CD4-positive, alpha-beta memory T cell (primary cell): ENCODE measurements at regions not wholly inside any gene's neighbourhood (a gene's known extent, or its start where the extent isn't known, plus 50 kb on each side); places are given as distances from the start of the nearest gene placed in this dataset.

ENCODE experiments used
- CTCF ChIA-PET: fragments of 350-600 bp; sonication (Branson Sonifier 250); formaldehyde crosslinking; loops from one replicate; lab custom pipeline; 2021; ENCODE audit warnings: inconsistent platforms; ENCODE audit not compliant: partially characterized antibody; lab: Charles Lee
- POLR2A ChIA-PET: fragments of 350-600 bp; sonication (Branson Sonifier 250); formaldehyde crosslinking; loops from one replicate; lab custom pipeline; 2021; ENCODE audit not compliant: partially characterized antibody; lab: Charles Lee
- DNase-seq, 5 donors: peaks; one replicate each; pipeline versions ENCODE4 v3.0.0 to v3.0.0-alpha.2; 2020 to 2022; ENCODE audit warnings: mixed read lengths in 1 of 5
- H3K27ac ChIP-seq: one replicate; pipeline ENCODE4 v1.7.0; 2013; ENCODE audit warnings: low read depth, low read length
- H3K27me3 ChIP-seq: 2 replicates; pipeline ENCODE4 v1.7.0; 2013; ENCODE audit warnings: mild to moderate bottlenecking, low read length, moderate library complexity; ENCODE audit not compliant: insufficient read depth
- H3K36me3 ChIP-seq: 2 replicates; pipeline ENCODE4 v1.7.0; 2013; ENCODE audit warnings: mild to moderate bottlenecking, low read length, moderate library complexity; ENCODE audit not compliant: insufficient read depth
- H3K4me1 ChIP-seq: 2 replicates; pipeline ENCODE4 v1.7.0; 2013; ENCODE audit warnings: mild to moderate bottlenecking, low read length, moderate library complexity; ENCODE audit not compliant: insufficient read depth
- H3K4me3 ChIP-seq, 2 donors: one replicate each; pipeline ENCODE4 v1.7.0; 2013; ENCODE audit warnings: low read length in 2 of 2, mild to moderate bottlenecking in 1 of 2
- H3K9me3 ChIP-seq, 2 donors: one replicate each; pipeline ENCODE4 v1.7.0; 2013; ENCODE audit warnings: low read length in 2 of 2, control low read depth in 1 of 2; ENCODE audit not compliant: control insufficient read depth in 1 of 2
- H3K27ac Mint-ChIP-seq, 7 donors: one replicate each; pipeline ENCODE4 v1.8.0; 2020 to 2021; ENCODE audit warnings: mixed read lengths in 7 of 7, mild to moderate bottlenecking in 6 of 7, inconsistent platforms in 3 of 7, moderate library complexity in 3 of 7
- H3K27me3 Mint-ChIP-seq, 2 donors: one replicate each; pipeline ENCODE4 v1.8.0; 2020 to 2021; ENCODE audit warnings: mixed read lengths in 2 of 2
- H3K36me3 Mint-ChIP-seq, 2 donors: one replicate each; pipeline ENCODE4 v1.8.0; 2020 to 2021; ENCODE audit warnings: mixed read lengths in 2 of 2, inconsistent platforms in 1 of 2, mild to moderate bottlenecking in 1 of 2
- H3K4me1 Mint-ChIP-seq, 4 donors: one replicate each; pipeline ENCODE4 v1.8.0; 2020 to 2021; ENCODE audit warnings: mixed read lengths in 4 of 4, mild to moderate bottlenecking in 1 of 4
- H3K4me3 Mint-ChIP-seq, 8 donors: one replicate each; pipeline ENCODE4 v1.8.0; 2020 to 2021; ENCODE audit warnings: mixed read lengths in 8 of 8, mild to moderate bottlenecking in 7 of 8, moderate library complexity in 6 of 8, inconsistent platforms in 3 of 8
- H3K9me3 Mint-ChIP-seq, 8 donors: one replicate each; pipeline ENCODE4 v1.8.0; 2020 to 2021; ENCODE audit warnings: mixed read lengths in 8 of 8, mild to moderate bottlenecking in 5 of 8, inconsistent platforms in 3 of 8, moderate library complexity in 1 of 8
- intact Hi-C: fragments of 100-400 bp; cut with micrococcal nuclease; formaldehyde crosslinking; loops from one replicate; pipeline ENCODE4 v1.15.1; 2023

- no peak for DNase-seq
- H3K27me3 Mint-ChIP-seq, result peaks cover 3 to 5% of the 10 kb centered on the region in 2 donors
- Histone ChIP-seq H3K9me3 (no peaks in the 10 kb centered on the region), H3K36me3 (no peaks in the 10 kb centered on the region), H3K4me1 (no peaks in the 10 kb centered on the region), H3K27me3 (no peaks in the 10 kb centered on the region), H3K27ac (no peak overlapping the region), H3K4me3 (no peak overlapping the region)
- ChIA-PET CTCF (no interaction called here), POLR2A (no interaction called here)
- no peak overlapping the region for H3K4me3 Mint-ChIP-seq
- H3K36me3 Mint-ChIP-seq, result no peaks in the 10 kb centered on the region
- intact Hi-C loops, result no loop called here
- no peak overlapping the region for H3K27ac Mint-ChIP-seq
- H3K9me3 Mint-ChIP-seq, result peaks cover 0 to 2% (median 0%) of the 10 kb centered on the region in 8 donors
- H3K4me1 Mint-ChIP-seq, result no peaks in the 10 kb centered on the region
Observed at GRCh38 chr22:49009359-49010063, 818.2 kb downstream of the BRD1 start.

- no peak for DNase-seq
Observed at GRCh38 chr22:49008682-49009235, 818.9 kb downstream of the BRD1 start.

GRCh38 chr22:49007013-49007653, 820.5 kb downstream of the BRD1 start:
- H3K36me3 ChIP-seq, result no peaks in the 10 kb centered on the region
- Mint-ChIP-seq H3K27me3 (peaks cover 3 to 5% of the 10 kb centered on the region in 2 donors), H3K4me3 (no peak overlapping the region), H3K27ac (no peak overlapping the region), H3K9me3 (peaks cover 0 to 14% (median 4%) of the 10 kb centered on the region in 8 donors), H3K36me3 (no peaks in the 10 kb centered on the region), H3K4me1 (no peaks in the 10 kb centered on the region)
- no peaks in the 10 kb centered on the region for H3K9me3 ChIP-seq
- no peak overlapping the region for H3K27ac ChIP-seq
- no peaks in the 10 kb centered on the region for H3K4me1 ChIP-seq
- POLR2A ChIA-PET, result no interaction called here
- no peak overlapping the region for H3K4me3 ChIP-seq
- intact Hi-C loops, result no loop called here
- no peak for DNase-seq
- no peaks in the 10 kb centered on the region for H3K27me3 ChIP-seq
- CTCF ChIA-PET, result no interaction called here

More at GRCh38 chr22:49008682-49009235, 818.9 kb downstream of the BRD1 start:
- H3K4me1 Mint-ChIP-seq, result no peaks in the 10 kb centered on the region
- H3K4me1 ChIP-seq, result no peaks in the 10 kb centered on the region
- peaks cover 0 to 4% (median 0%) of the 10 kb centered on the region in 8 donors for H3K9me3 Mint-ChIP-seq
- H3K36me3 ChIP-seq, result no peaks in the 10 kb centered on the region
- H3K27ac Mint-ChIP-seq, result no peak overlapping the region
- ChIA-PET POLR2A (no interaction called here), CTCF (no interaction called here)
- no peak overlapping the region for H3K4me3 Mint-ChIP-seq
- H3K4me3 ChIP-seq, result no peak overlapping the region
- intact Hi-C loops, result no loop called here
- no peaks in the 10 kb centered on the region for H3K36me3 Mint-ChIP-seq
- H3K9me3 ChIP-seq, result no peaks in the 10 kb centered on the region
- no peaks in the 10 kb centered on the region for H3K27me3 ChIP-seq
- H3K27ac ChIP-seq, result no peak overlapping the region
- H3K27me3 Mint-ChIP-seq, result peaks cover 3 to 5% of the 10 kb centered on the region in 2 donors

- CTCF ChIA-PET, result no interaction called here
- no peaks in the 10 kb centered on the region for H3K4me1 Mint-ChIP-seq
- H3K27ac Mint-ChIP-seq, result no peak overlapping the region
Observed at GRCh38 chr22:49006207-49007012, 821.3 kb downstream of the BRD1 start.

GRCh38 chr22:49005557-49005956, 822.1 kb downstream of the BRD1 start:
- Mint-ChIP-seq H3K9me3 (peaks cover 1 to 27% (median 13%) of the 10 kb centered on the region in 8 donors), H3K4me1 (no peaks in the 10 kb centered on the region), H3K36me3 (peaks cover 0 to 9% of the 10 kb centered on the region in 2 donors), H3K27ac (peak overlapping the region in 1 of 7 donors; percentile 22), H3K4me3 (no peak overlapping the region), H3K27me3 (peaks cover 3 to 5% of the 10 kb centered on the region in 2 donors)
- intact Hi-C loops, result no loop called here
- Histone ChIP-seq H3K4me1 (no peaks in the 10 kb centered on the region), H3K27ac (no peak overlapping the region), H3K27me3 (no peaks in the 10 kb centered on the region), H3K4me3 (no peak overlapping the region), H3K36me3 (no peaks in the 10 kb centered on the region), H3K9me3 (no peaks in the 10 kb centered on the region)
- no peak for DNase-seq
- ChIA-PET CTCF (no interaction called here), POLR2A (no interaction called here)

More at GRCh38 chr22:49006207-49007012, 821.3 kb downstream of the BRD1 start:
- peaks cover 0 to 5% of the 10 kb centered on the region in 2 donors for H3K36me3 Mint-ChIP-seq
- H3K9me3 Mint-ChIP-seq, result peaks cover 0 to 22% (median 7%) of the 10 kb centered on the region in 8 donors
- DNase-seq, result no peak
- H3K27me3 Mint-ChIP-seq, result peaks cover 3 to 5% of the 10 kb centered on the region in 2 donors
- Histone ChIP-seq H3K27me3 (no peaks in the 10 kb centered on the region), H3K4me1 (no peaks in the 10 kb centered on the region), H3K27ac (no peak overlapping the region), H3K36me3 (no peaks in the 10 kb centered on the region), H3K9me3 (no peaks in the 10 kb centered on the region), H3K4me3 (no peak overlapping the region)
- intact Hi-C loops, result no loop called here
- H3K4me3 Mint-ChIP-seq, result no peak overlapping the region
- POLR2A ChIA-PET, result no interaction called here

GRCh38 chr22:49004484-49005399, 822.9 kb downstream of the BRD1 start:
- Mint-ChIP-seq H3K36me3 (peaks cover 0 to 9% of the 10 kb centered on the region in 2 donors), H3K27me3 (peaks cover 1 to 3% of the 10 kb centered on the region in 2 donors), H3K27ac (no peak overlapping the region), H3K9me3 (peaks cover 1 to 27% (median 17%) of the 10 kb centered on the region in 8 donors), H3K4me1 (no peaks in the 10 kb centered on the region), H3K4me3 (no peak overlapping the region)
- no peak overlapping the region for H3K4me3 ChIP-seq
- H3K36me3 ChIP-seq, result no peaks in the 10 kb centered on the region
- H3K4me1 ChIP-seq, result no peaks in the 10 kb centered on the region
- H3K9me3 ChIP-seq, result no peaks in the 10 kb centered on the region
- intact Hi-C loops, result no loop called here
- H3K27me3 ChIP-seq, result no peaks in the 10 kb centered on the region
- no peak for DNase-seq
- ChIA-PET CTCF (no interaction called here), POLR2A (no interaction called here)
- no peak overlapping the region for H3K27ac ChIP-seq
